SKM-1 (cell line): ENCODE measurements at regions not wholly inside any gene's neighbourhood (a gene's known extent, or its start where the extent isn't known, plus 50 kb on each side); places are given as distances from the start of the nearest gene placed in this dataset.
"Not testable (repeated sequence)": the region's sequence is repeated elsewhere in the genome, so short reads cannot be mapped to it uniquely, and the experiment has no call there.

Source experiments
- DNase-seq: peaks from one replicate; lab custom pipeline; 2025; ENCODE audit not compliant: unreplicated experiment; lab: John Stamatoyannopoulos, UW

DNA sequence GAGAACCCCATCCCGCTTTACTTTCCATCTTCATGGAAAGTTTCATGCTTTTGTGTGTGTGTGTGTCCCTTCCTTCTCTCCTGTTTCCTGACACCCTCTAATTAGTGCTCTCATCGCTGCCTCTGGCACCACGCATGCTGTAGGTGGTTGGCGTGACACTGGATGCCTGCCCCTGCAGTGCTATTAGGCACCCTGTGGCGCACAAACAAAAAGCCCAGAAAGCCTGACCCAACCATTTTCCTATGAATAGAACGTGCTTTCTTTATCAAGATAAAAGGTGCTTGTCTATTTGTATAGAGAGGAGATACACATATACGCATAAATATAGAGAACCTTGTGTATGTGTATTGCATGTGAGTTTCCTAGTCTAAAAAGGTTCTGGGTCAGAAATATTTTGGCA is 120.8 kb upstream of the CDCA7L start:
- DNase-seq, result no peak

DNA sequence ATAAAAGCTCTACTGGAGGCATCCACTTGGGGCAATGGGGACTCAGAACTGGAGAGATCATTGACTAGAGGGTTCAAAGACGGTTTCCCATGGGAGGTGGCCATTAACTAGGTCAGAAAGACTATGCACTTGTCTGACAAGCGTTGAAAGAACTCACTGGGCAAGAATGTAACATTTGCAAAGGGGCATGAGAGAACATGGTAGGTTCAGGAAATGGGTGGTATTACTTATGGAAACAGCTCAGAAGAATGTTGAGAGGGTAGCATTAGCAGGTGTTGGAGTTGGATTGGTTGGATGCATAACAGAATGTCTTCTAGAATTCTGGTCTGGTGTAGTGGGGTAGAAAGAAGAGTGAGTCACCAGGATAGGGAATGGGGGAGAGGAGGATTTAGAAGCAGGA is 119.1 kb upstream of the CDCA7L start:
- DNase-seq, result no peak

DNA sequence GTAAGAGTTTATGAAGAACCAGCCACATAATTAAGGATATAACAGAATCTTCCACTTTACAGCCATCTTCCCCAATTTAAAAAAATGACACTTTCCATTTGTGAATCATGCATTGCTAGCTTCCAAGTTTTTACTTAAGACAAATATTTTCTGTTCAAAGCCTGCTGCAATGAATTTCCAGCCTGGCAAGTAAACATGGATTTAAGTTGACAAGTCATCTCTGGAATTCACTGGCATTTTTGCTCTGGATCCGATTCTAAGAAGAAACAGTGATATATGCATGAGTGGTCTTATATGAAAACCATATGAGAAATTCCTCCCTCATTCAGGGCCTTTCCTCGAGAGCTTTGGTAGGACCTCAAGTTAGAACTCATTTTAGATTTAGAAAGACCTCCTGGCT is 116.1 kb upstream of the CDCA7L start:
- DNase-seq, result no peak

DNA sequence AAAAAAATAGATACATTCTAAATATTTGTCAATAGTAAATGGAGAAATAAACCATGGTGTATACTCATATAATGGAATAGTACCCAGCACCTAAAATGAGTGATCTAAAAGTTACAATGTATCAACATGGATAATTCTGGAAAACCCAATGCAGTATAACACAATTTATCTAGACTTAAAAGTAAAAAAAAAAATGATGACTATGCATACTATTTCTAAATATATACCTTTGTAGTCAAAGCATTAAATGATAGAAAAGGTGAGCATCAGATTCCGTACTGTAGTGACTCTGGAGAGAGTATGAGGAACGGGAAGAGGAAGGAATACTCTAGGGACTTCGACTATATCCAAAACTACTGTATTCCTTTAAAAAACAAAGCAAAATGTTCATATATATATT is 115.2 kb upstream of the CDCA7L start:
- no peak for DNase-seq

DNA sequence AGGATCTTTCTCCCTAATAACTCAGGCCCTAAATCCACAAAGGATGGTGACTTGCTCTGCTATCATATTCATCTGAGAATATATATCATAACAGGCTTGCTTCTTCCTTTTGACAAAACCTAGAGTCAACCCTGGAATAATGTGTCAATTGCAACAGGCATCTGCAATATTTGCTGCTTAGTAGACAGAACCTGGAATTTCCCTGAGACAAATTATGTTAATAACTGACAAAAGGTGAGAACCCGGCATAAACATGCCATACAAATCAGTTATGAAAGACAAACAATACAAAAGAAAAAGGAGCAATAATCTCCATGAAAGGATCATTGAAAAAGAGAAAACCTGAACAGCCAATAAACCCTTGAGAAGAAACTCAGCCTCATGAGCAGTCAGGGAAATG is 114.5 kb upstream of the CDCA7L start:
- no peak for DNase-seq

DNA sequence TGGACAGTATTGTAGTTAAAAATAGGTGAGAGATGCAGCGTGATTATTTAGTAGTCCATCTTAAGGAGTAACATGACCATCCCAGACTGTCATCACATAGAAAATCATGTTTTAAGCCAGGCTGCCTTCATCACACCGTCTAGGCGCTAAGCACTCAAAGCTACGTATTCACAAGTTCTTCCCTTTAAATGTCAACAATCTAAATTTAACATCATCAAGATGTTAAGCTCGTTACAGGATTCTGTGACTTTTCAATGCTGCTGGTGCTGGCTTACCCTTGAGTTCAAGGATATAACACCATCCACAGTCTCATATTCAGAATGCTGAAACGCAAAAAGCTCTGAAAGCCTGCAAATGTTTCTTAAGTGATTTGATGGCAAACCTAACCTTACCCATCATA is 109.5 kb upstream of the CDCA7L start:
- DNase-seq, result no peak

DNA sequence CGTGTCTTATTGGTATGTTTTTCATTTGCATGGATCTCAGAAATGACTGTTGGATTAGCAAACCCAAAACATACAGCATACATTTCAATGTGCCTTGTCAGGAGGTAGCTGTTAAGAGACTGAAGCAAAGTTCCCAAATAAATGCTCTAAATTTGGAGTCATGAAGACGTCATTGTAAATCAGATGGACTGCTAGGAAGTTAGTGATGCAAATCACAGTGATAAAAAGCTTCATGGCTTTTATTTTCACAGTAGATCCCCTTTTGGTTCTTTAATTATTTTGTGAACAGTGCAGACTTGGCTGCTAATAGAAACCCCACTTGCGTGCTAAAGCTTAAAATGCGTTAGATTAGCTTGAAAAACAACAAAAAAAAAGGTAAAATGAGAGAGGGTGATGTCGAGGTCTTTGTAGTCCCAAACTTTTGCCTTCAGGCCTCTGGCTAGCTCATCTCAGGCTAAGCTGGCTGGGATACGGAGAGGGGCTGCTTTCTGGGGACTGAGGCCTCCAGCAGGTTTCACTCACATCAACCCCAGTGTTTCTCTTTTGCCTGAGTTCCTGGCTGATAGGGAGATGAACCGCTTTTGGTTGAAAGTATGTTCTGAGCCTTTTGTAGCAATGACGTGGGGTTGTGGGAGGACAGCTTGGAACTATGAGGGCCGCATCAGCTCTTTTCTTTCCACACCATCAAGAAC is 107.1 kb upstream of the CDCA7L start:
- no peak for DNase-seq

DNA sequence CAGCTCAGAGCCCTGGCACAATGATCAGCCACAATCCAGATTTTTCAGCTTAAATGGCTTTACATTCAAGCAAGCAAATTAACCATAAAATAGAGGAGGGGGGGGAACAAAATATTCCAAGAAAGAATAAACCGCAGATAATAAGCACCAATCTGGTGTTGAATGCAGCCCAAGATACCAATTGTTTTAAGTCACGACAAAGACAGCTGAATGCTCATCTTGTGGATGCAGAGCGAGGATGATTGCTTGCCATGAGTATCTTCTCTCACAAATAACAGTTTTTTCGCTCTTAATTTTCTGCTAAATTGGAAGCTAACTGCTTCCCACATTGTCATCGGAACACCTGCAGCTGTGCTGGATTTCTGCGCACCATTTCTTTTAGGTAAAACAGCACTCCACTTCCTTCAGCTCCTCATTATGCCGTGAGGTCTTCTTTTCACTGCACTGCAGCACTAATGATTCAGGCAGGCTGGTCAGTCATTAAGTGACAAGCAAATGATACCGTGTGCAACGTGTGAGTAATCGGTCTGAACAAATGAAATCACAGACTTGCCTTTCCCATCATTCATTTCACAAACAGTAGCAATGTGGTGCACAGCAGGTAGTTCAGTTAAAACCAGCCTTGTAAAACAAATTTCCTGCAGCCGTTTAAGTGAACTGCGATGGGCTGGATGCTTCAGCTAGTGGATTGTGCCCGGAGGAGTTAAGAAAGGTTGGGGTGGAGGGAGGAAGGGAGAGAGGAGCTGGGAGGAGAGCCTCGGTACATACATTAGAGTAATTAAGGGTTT is 106.4 kb upstream of the CDCA7L start:
- DNase-seq, result no peak

DNA sequence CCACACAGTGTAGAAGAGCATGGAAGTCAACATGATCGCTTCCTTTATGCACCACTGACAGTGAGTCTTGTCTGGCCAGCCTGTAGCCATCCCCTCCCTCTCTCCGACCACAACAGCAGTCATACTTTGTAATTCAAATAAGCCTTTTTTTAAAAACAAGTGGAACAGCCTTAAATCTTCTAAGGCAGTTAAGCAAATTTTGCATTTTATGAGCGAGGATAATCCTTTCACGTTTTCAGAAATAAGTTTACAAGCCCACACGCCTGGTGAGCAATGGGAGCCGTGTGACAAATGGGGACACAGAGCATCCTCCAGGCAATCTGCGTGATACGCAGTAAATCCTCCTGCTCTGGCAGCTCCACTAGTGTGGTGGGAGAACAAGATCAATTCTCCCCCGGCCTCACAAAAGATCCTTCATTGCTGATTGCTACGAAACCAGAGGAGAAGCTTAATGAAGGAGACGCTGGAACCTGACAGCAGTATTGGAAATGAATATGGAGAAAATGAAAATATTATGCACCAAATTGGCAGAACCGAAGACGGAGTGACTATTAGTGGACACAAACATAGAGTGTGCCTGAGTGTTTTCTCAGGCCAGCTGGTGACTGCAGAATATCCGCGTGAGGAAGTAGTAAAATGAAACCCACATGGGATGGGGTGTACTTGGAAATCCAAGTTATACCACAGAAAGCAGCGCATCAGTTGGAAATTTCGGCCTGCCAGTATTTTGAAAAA is 104.2 kb upstream of the CDCA7L start:
- no peak for DNase-seq

DNA sequence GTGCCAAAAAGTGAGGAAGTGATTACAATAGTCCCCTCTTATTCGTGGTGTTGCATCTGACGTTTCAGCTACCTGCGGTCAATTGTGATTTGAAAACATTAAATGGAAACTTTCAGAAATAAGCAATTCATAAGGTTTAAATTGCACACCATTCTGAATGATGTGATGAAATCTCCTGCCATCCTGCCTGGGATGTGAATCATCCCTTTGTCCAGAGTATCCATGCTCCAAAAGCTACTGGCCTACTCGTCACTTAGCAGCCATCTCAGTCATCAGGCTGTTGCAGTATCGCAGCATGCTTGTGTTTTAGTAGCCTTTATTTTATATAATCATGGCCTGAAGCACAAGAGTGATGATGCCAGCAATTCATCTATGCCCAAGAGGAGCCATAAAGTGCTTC is 97.7 kb upstream of the CDCA7L start:
- DNase-seq, result no peak

DNA sequence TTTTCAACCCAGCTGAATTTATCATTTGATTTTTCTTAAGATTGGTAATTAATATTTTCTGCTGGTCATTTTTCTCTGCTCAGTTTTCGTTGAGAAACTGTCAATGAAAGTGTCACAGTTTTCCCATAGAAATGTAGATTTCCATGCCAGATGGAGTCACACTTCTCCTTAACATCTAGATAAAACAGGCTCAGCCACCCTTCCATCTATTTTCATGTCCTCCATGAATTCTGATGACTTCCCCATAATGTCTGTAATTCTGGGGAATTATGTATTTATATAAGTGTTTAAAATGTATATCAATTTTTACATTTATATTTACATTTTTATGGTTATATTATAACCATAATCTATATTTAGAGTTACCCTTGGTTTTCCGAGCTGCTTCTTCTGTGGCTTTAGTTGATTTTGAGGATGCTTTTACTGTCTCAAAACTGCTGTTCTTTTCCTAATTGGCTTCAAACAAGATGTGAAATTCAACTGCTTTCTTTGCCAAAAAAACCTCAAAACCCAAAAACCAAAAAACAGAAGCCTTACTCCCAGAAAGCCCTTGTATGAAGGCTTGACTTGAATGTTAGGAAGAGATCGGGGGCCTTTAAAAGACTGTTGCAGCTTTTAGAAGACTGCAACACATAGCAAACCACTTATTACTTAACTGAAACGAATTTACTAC is 95.4 kb upstream of the CDCA7L start:
- DNase-seq, result no peak

DNA sequence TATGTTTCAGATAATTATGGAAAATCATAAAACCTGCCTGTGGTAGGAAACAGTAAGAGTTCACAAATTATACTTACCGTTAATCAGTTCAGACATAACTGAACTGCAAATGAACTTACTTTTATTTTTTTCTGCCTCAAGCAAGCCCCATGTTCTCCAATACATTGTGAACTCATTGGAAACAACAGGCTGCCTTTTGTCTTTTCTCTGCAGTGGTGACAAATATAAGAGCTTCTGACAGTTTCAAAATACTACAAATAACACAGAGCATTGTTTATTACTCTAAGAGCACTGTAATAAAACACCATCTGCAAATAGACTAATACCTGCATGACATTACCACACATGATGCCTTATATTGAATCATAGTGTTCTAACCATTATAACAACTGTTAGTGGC is 94.0 kb upstream of the CDCA7L start:
- DNase-seq, result no peak

DNA sequence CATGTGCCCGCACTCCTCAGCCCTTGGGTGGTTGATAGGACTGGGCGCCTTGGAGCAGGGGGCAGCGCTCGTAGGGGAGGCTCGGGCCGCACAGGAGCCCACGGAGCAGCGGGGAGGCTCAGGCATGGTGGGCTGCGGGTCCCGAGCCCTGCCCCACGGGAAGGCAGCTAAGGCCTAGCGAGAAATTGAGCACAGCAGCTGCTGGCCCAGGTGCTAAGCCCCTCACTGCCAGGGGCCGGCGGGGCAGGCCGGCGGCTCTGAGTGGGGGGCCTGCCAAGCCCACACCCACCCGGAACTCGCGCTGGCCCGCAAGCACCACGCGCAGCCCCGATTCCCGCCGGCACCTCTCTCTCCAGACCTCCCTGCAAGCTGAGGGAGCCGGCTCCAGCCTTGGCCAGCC is 86.7 kb upstream of the CDCA7L start:
- not testable (repeated sequence) for DNase-seq

DNA sequence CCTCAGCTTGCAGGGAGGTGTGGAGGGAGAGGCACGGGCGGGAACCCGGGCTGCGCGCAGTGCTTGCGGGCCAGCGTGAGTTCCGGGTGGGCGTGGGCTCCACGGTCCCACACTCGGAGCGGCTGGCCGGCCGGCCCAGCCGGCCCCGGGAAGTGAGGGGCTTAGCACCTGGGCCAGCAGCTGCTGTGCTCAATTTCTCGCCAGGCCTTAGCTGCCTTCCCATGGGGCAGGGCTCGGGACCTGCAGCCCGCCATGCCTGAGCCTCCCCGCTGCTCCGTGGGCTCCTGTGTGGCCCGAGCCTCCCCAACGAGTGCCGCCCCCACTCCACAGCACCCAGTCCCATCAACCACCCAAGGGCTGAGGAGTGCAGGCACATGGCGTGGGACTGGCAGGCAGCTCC is 83.0 kb upstream of the CDCA7L start:
- not testable (repeated sequence) for DNase-seq

DNA sequence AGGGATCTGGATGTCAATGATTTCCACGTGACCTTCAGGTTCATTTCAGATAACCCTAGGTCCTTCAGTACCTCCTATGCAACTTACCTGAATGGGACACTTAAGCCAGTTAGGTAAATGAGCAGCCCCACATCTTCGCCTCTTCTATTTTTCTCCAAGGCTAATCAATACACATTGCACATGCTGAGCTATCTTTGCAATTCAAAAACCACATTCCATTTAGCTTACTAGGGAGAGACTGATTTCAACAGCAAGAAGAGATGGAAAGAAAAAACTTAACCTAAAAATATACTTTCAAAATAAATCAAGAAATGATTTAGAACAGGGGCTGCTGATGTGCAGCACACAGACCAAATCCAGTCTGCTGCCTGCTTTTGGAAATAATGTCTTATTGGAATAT is 81.8 kb upstream of the CDCA7L start:
- no peak for DNase-seq

DNA sequence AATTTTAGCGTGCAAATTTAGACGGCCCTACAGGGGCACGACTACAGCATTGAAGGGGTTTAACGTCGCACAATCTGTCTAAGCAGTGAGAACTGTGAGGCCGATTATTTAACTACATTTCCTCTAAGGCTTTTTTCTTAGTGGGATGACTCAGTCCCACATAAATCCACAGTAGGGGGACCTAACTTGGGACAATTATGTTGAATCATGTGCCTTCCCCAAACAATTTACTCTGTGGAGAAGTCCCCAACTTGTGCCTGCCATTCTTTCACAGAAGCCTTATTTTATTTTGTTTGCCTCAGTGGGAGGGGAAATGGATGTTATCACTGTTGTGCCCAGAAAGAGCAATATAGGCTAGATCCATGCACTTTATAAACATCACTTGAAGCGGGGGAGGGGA is 80.3 kb upstream of the CDCA7L start:
- DNase-seq, result no peak

DNA sequence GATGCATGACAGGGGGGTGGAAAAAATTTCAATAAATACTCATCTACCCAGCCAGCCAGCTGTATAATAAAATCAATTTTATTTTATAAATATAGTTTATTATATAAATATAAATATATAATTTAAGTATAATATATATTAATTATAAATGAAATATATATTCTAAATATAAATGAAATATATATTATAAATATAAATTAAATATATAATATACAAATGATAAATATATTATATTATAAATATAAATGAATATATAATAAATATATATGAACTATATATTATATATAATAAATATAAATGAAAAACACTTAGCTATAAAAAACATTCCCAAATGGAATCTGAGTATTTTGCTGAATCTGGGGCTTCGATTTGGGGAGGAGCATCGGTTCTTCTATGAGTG is 79.4 kb upstream of the CDCA7L start:
- no peak for DNase-seq

DNA sequence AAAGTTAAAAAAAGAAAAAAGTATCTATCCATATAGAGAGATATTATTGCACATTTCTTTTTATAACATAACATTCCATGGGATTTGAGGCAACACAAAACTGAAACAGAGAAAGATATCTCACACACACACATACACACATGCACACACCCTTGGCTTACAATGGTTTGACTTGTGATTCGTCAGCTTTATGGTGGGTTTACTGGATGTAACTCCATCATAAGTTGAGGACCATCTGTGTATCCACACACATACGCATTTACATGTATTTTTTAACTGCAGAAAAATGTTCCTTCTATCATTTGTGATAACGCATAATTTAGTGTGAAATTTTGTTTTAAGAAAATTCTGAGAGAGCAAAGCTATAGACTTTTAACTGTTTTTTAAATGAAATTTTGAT is 74.2 kb upstream of the CDCA7L start:
- DNase-seq, result no peak

DNA sequence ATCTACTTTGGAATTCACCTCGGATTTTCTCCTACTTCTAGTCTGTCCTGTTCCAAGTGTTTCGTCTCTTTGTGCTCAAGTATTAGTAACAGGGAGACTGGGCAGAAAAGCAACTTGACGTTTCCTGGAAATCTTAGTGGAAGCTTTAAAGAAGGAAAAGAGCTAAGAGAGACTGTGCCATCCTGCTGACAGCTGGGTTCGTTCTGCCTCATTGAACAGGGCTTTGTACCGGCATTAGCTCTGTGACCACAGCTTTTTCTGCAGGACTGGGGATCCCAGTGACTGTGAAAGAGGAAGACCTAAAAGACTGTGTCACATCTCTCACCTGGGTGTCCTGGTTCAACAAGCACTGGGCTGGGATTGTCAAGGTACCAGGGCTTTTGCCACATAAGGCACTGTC is 70.8 kb upstream of the CDCA7L start:
- DNase-seq, result no peak

DNA sequence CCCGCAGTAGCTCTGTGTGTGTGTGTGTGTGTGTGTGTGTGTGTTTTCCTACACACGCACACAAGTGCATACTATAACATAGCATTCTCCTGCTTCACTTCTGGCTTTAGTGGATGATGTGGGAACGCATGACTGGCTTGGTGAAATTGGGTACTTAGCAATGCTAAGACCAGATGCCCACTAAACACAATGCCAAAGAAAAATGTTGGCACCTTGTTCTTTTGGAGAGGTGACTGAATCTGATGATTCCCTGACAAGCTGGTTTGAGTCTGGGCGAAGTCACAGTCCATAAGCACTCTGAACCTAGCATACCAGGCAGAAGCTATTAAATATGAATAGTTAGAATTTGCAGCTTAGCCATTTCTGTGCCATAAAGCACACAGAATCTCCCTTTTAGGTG is 68.0 kb upstream of the CDCA7L start:
- no peak for DNase-seq

DNA sequence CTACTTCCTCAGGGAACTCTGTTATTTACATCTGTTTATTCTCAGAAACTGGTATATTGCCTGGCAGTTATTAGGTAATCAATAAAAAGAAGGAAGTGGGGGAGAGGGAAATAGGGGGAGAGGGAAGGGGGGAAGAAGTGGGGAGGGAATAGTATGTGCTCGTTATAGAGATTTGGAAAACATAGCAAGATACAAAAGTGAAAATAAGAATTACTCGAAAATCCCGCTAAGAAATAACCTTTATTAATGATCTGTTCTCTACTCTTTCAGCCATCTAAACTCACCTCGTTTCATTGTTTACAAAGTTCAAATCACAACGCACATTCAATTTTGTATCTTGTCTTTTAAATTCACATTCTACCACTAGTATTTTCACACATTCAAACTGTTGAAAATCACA is 63.0 kb upstream of the CDCA7L start:
- no peak for DNase-seq

DNA sequence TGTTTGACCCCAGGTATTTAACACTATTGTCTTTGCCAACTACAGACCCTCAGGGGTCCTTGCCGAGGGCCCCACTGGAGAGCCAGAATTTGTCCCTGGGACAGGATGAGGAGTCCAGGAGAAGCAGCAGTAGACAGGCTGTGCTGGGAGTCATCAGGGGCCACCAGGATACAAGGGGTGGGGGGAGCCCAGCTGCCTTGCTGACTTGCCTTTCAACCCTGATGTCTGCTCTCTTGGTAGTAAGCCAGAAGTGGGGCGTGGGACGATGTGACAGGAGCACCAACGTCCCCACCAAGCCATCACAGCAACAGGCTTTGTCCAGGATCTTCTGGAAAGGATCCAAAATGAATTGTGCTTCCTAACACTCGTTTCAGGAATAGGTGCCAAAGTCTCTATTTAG is 62.4 kb upstream of the CDCA7L start:
- no peak for DNase-seq
